H1 (cell line): ENCODE measurements at regions not wholly inside any gene's neighbourhood (a gene's known extent, or its start where the extent isn't known, plus 50 kb on each side); places are given as distances from the start of the nearest gene placed in this dataset.

Source experiments
- TF ChIP-seq, protein P1 (sequence below): IDR thresholded peaks from 2 replicates; pipeline ENCODE4 v1.6.1; 2011; ENCODE audit warnings: low read depth, mild to moderate bottlenecking, low read length; ENCODE audit not compliant: insufficient read depth

DNA sequence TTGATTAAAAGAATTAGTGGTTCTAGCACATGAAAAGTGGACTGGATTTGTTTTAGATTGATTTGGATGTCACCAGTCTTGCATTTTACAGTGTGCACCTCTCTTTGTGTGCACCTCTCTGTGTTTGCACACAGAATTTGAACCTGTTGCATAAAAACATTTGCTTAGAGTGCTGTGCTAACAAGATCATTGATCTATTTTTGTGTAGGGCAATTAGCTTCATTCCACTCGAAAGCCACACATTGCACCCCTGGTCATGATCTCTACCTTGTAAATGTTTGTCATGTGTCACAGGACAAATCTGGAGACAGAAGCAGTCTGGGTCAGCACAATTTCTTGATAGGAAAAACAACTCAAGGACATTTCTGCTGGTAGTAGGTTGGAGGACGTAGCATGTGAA lies 258.7 kb upstream of the LINC00305 start (continued):
- TF ChIP-seq, protein P1, sequence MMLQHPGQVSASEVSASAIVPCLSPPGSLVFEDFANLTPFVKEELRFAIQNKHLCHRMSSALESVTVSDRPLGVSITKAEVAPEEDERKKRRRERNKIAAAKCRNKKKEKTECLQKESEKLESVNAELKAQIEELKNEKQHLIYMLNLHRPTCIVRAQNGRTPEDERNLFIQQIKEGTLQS: no peak
